GM18505 (cell line): ENCODE measurements at regions not wholly inside any gene's neighbourhood (a gene's known extent, or its start where the extent isn't known, plus 50 kb on each side); places are given as distances from the start of the nearest gene placed in this dataset.
"Not testable (repeated sequence)": the region's sequence is repeated elsewhere in the genome, so short reads cannot be mapped to it uniquely, and the experiment has no call there.

Experiments
- ATAC-seq: cut with Tn5 transposase; IDR thresholded peaks from one replicate; pipeline ENCODE4 v1.9.1; 2021; ENCODE audit not compliant: unreplicated experiment
- POLR2A ChIP-seq: IDR thresholded peaks from 4 replicates; pipeline ENCODE4 v1.6.1; 2011; ENCODE audit warnings: borderline replicate concordance; ENCODE audit not compliant: insufficient read depth, insufficient read length; ENCODE audit errors: extremely low read depth

- TF ChIP-seq POLR2A, result no peak
- no peak for ATAC-seq
Observed at GRCh38 chr6:19395316-19395715, 441.9 kb upstream of the ID4 start.

GRCh38 chr6:19399406-19399805, 437.8 kb upstream of the ID4 start:
- ATAC-seq, result no peak
- TF ChIP-seq POLR2A, result no peak

GRCh38 chr6:19404884-19405283, 432.3 kb upstream of the ID4 start:
- ATAC-seq, result not testable (repeated sequence)

GRCh38 chr6:19408331-19408730, 428.8 kb upstream of the ID4 start:
- no peak for ATAC-seq
- TF ChIP-seq POLR2A, result no peak

- no peak for ATAC-seq
Observed at GRCh38 chr6:19410481-19410880, 426.7 kb upstream of the ID4 start.

GRCh38 chr6:19413323-19413722, 423.8 kb upstream of the ID4 start:
- no peak for TF ChIP-seq POLR2A
- no peak for ATAC-seq

More at GRCh38 chr6:19410481-19410880, 426.7 kb upstream of the ID4 start:
- TF ChIP-seq POLR2A, result no peak

- no peak for TF ChIP-seq POLR2A
- no peak for ATAC-seq
Observed at GRCh38 chr6:19415605-19416326, 421.4 kb upstream of the ID4 start.

GRCh38 chr6:19416811-19417210, 420.4 kb upstream of the ID4 start:
- no peak for TF ChIP-seq POLR2A
- ATAC-seq, result no peak

- TF ChIP-seq POLR2A, result no peak
- ATAC-seq, result no peak
Observed at GRCh38 chr6:19417713-19418112, 419.5 kb upstream of the ID4 start.

GRCh38 chr6:19424853-19425252, 412.3 kb upstream of the ID4 start:
- TF ChIP-seq POLR2A, result no peak
- ATAC-seq, result no peak

GRCh38 chr6:19427548-19427947, 409.6 kb upstream of the ID4 start:
- TF ChIP-seq POLR2A, result no peak
- no peak for ATAC-seq

GRCh38 chr6:19432966-19433498, 404.1 kb upstream of the ID4 start:
- TF ChIP-seq POLR2A, result no peak
- no peak for ATAC-seq

- TF ChIP-seq POLR2A, result no peak
- no peak for ATAC-seq
Observed at GRCh38 chr6:19434065-19434464, 403.1 kb upstream of the ID4 start.

GRCh38 chr6:19435755-19436154, 401.4 kb upstream of the ID4 start:
- TF ChIP-seq POLR2A, result no peak
- no peak for ATAC-seq
